Astrocyte (in vitro differentiated cells and primary cell): ENCODE measurements at regions not wholly inside any gene's neighbourhood (a gene's known extent, or its start where the extent isn't known, plus 50 kb on each side); places are given as distances from the start of the nearest gene placed in this dataset.

Experiments
- EZH2 ChIP-seq: IDR thresholded peaks from 2 replicates; pipeline ENCODE4 v1.6.1; 2012; ENCODE audit warnings: mild to moderate bottlenecking, low read length, inconsistent platforms; ENCODE audit not compliant: insufficient read depth
- TF ChIP-seq, protein P1 (sequence below): IDR thresholded peaks from 2 replicates; pipeline ENCODE4 v1.5.1; 2011; ENCODE audit warnings: low read depth, mild to moderate bottlenecking, inconsistent platforms, low read length, moderate library complexity; ENCODE audit not compliant: insufficient read depth

DNA sequence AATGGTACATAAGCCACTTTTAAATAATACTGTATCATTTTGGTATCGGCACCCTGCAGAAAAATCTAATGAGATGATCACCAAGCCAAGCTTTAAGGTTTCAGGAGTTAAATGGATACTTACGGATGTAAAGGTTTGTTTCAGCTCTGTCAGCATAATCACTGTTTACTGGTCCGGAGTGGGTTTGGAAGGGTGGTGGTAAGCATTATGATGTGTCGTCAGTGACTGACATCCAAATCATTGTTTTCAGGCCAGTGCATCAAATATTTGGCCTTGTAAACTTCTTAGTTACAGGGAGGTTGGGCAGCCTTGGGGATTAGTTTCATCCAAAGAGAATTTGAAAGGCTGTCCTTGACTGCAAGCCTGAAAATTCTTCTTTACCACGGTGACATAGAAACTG is 50.0 kb upstream of the ATL2 start:
- TF ChIP-seq, protein P1, sequence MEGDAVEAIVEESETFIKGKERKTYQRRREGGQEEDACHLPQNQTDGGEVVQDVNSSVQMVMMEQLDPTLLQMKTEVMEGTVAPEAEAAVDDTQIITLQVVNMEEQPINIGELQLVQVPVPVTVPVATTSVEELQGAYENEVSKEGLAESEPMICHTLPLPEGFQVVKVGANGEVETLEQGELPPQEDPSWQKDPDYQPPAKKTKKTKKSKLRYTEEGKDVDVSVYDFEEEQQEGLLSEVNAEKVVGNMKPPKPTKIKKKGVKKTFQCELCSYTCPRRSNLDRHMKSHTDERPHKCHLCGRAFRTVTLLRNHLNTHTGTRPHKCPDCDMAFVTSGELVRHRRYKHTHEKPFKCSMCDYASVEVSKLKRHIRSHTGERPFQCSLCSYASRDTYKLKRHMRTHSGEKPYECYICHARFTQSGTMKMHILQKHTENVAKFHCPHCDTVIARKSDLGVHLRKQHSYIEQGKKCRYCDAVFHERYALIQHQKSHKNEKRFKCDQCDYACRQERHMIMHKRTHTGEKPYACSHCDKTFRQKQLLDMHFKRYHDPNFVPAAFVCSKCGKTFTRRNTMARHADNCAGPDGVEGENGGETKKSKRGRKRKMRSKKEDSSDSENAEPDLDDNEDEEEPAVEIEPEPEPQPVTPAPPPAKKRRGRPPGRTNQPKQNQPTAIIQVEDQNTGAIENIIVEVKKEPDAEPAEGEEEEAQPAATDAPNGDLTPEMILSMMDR, result no peak
- TF ChIP-seq EZH2, result no peak
